ENCODE measurements at regions not wholly inside any gene's neighbourhood (a gene's known extent, or its start where the extent isn't known, plus 50 kb on each side); places are given as distances from the start of the nearest gene placed in this dataset.

DNA sequence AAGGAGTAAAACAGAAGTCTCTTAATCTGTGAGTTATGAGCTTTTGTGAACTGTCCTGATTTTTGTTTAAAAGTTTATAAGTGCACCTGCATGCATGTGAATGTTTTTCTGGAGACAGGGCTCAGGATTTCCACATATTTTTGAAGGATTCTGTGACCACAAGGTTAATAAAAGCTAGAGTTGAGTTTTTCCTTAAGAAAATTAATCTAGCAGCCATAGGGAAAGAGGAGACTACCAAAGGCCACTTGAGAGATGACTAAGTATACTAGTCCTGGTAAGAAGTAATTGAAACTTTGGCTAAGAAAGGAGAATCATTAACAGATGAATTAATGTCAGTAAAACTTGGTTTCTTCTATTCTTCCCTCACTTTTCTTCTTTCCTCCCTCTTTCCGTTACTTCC lies 176.8 kb upstream of the EPHA3 start:
- Histone ChIP-seq H3K4me3 (ENCODE audit: low read depth, low read length) (no peak overlapping the region), H3K36me3 (ENCODE audit: control insufficient read depth, insufficient read depth, low read length) (no peaks in the 10 kb centered on the region), H3K9me3 (no peaks in the 10 kb centered on the region), H3K4me1 (no peaks in the 10 kb centered on the region), H3K27me3 (replicated peaks; ENCODE audit: control insufficient read depth, insufficient read depth, low read length) (no peaks in the 10 kb centered on the region)
- Mint-ChIP-seq H3K27ac (ENCODE audit: unreplicated experiment) (no peak overlapping the region), H3K4me1 (ENCODE audit: low read depth, unreplicated experiment) (no peaks in the 10 kb centered on the region), H3K9me3 (ENCODE audit: unreplicated experiment) (no peaks in the 10 kb centered on the region), H3K4me3 (ENCODE audit: unreplicated experiment) (no peak overlapping the region), H3K27me3 (ENCODE audit: insufficient read depth, unreplicated experiment) (peaks cover 5% of the 10 kb centered on the region), H3K36me3 (ENCODE audit: insufficient read depth, unreplicated experiment) (no peaks in the 10 kb centered on the region)
- ChIA-PET CTCF (no interaction called here), POLR2A (no interaction called here)
- no peak for DNase-seq
- BruUV-seq (replicated peaks) = no TSS peak
- TF ChIP-seq, protein P1, sequence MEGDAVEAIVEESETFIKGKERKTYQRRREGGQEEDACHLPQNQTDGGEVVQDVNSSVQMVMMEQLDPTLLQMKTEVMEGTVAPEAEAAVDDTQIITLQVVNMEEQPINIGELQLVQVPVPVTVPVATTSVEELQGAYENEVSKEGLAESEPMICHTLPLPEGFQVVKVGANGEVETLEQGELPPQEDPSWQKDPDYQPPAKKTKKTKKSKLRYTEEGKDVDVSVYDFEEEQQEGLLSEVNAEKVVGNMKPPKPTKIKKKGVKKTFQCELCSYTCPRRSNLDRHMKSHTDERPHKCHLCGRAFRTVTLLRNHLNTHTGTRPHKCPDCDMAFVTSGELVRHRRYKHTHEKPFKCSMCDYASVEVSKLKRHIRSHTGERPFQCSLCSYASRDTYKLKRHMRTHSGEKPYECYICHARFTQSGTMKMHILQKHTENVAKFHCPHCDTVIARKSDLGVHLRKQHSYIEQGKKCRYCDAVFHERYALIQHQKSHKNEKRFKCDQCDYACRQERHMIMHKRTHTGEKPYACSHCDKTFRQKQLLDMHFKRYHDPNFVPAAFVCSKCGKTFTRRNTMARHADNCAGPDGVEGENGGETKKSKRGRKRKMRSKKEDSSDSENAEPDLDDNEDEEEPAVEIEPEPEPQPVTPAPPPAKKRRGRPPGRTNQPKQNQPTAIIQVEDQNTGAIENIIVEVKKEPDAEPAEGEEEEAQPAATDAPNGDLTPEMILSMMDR (IDR thresholded peaks at IDR 0.05; ENCODE audit: insufficient read depth in 1 of 2, low read depth in 1 of 2, low read length in 1 of 2, severe bottlenecking in 1 of 2, unreplicated experiment in 1 of 2) = no peak
- intact Hi-C loops (cut with micrococcal nuclease; ENCODE audit: unreplicated experiment) = no loop called here

DNA sequence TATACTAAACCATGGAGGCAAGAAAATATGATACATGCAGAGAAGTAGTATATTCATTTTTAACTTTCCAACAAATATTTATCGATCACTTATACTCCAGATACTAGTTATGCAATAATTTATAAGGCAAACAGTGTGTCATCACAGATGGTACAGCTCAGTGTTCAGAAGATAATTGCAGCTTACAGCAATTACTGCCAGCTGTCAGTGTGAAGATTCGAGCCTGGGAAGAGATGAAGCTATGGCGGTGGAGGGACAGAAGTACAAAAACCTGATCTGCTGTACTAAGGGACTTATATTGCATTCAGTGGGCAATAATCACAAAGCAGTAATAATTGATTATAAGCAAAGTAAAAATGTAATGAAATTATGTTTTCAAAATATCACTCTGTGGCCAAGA lies 170.6 kb upstream of the EPHA3 start:
- Histone ChIP-seq H3K27me3 (replicated peaks; ENCODE audit: control insufficient read depth, insufficient read depth, low read length) (no peaks in the 10 kb centered on the region), H3K9me3 (no peaks in the 10 kb centered on the region), H3K4me3 (ENCODE audit: low read depth, low read length) (no peak overlapping the region), H3K4me1 (no peaks in the 10 kb centered on the region), H3K36me3 (ENCODE audit: control insufficient read depth, insufficient read depth, low read length) (no peaks in the 10 kb centered on the region)
- no TSS peak for BruUV-seq (replicated peaks)
- Mint-ChIP-seq H3K4me1 (ENCODE audit: low read depth, unreplicated experiment) (no peaks in the 10 kb centered on the region), H3K27ac (ENCODE audit: unreplicated experiment) (no peak overlapping the region), H3K9me3 (ENCODE audit: unreplicated experiment) (no peaks in the 10 kb centered on the region), H3K36me3 (ENCODE audit: insufficient read depth, unreplicated experiment) (no peaks in the 10 kb centered on the region), H3K27me3 (ENCODE audit: insufficient read depth, unreplicated experiment) (peaks cover 9% of the 10 kb centered on the region), H3K4me3 (ENCODE audit: unreplicated experiment) (no peak overlapping the region)
- no peak for DNase-seq
- TF ChIP-seq, protein P1 (IDR thresholded peaks at IDR 0.05; ENCODE audit: insufficient read depth in 1 of 2, low read depth in 1 of 2, low read length in 1 of 2, severe bottlenecking in 1 of 2, unreplicated experiment in 1 of 2) = no peak
- CTCF ChIA-PET = no interaction called here
- intact Hi-C loops (cut with micrococcal nuclease; ENCODE audit: unreplicated experiment) = no loop called here
- POLR2A ChIA-PET = no interaction called here

DNA sequence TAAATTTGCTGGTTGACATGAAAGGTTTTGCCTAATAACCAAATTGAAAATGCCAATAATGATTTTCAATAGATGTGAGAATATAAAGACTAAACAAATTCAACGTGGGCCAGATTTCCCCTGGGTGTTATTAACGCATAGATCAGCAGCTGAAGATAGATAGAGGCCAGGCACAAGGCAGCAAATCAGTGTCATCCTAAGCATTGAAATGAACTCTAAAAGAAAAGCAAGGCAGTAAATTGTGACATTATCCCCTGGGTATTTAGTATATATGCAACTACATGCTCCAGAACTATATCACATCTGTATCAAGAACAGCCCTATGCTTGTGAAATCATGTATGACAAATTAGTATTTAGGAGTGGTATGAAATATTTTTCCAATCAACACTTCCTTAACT lies 167.1 kb upstream of the EPHA3 start:
- H3K4me3 ChIP-seq (ENCODE audit: low read depth, low read length) = no peak overlapping the region
- no TSS peak for BruUV-seq (replicated peaks)
- Mint-ChIP-seq H3K27me3 (ENCODE audit: insufficient read depth, unreplicated experiment) (peaks cover 6% of the 10 kb centered on the region), H3K9me3 (ENCODE audit: unreplicated experiment) (no peaks in the 10 kb centered on the region), H3K36me3 (ENCODE audit: insufficient read depth, unreplicated experiment) (no peaks in the 10 kb centered on the region), H3K27ac (ENCODE audit: unreplicated experiment) (no peak overlapping the region), H3K4me1 (ENCODE audit: low read depth, unreplicated experiment) (no peaks in the 10 kb centered on the region), H3K4me3 (ENCODE audit: unreplicated experiment) (no peak overlapping the region)
- ChIA-PET CTCF (no interaction called here), POLR2A (no interaction called here)
- intact Hi-C loops (cut with micrococcal nuclease; ENCODE audit: unreplicated experiment) = no loop called here
- no peaks in the 10 kb centered on the region for H3K4me1 ChIP-seq
- TF ChIP-seq, protein P1 (IDR thresholded peaks at IDR 0.05; ENCODE audit: insufficient read depth in 1 of 2, low read depth in 1 of 2, low read length in 1 of 2, severe bottlenecking in 1 of 2, unreplicated experiment in 1 of 2) = no peak
- no peak for DNase-seq
- H3K27me3 ChIP-seq (replicated peaks; ENCODE audit: control insufficient read depth, insufficient read depth, low read length) = no peaks in the 10 kb centered on the region
- H3K9me3 ChIP-seq = no peaks in the 10 kb centered on the region
- no peaks in the 10 kb centered on the region for H3K36me3 ChIP-seq (ENCODE audit: control insufficient read depth, insufficient read depth, low read length)

All from Caco-2 (cell line).